WTC11 (cell line): ENCODE measurements at regions not wholly inside any gene's neighbourhood (a gene's known extent, or its start where the extent isn't known, plus 50 kb on each side); places are given as distances from the start of the nearest gene placed in this dataset.
"Not testable (repeated sequence)": the region's sequence is repeated elsewhere in the genome, so short reads cannot be mapped to it uniquely, and the experiment has no call there.

Source experiments
- ATAC-seq: fragments of 200-7000 bp; cut with Tn5 transposase; 2 replicates; pipeline ENCODE4 v1.10.0; 2021; ENCODE audit warnings: mild to moderate bottlenecking, moderate library complexity
- CTCF ChIA-PET: fragments of 300-600 bp; sonication (Branson Sonifier 250); formaldehyde crosslinking; loops from one replicate; lab custom pipeline; 2021; ENCODE audit warnings: antibody characterized with exemption; lab: Charles Lee
- POLR2A ChIA-PET: fragments of 350-600 bp; sonication (Branson Sonifier 250); formaldehyde crosslinking; loops from one replicate; lab custom pipeline; 2021; ENCODE audit warnings: antibody characterized with exemption; lab: Charles Lee
- DNase-seq: peaks from one replicate; pipeline ENCODE4 v3.0.0; 2021; ENCODE audit warnings: low spot score
- H3K27ac Mint-ChIP-seq: 2 replicates; pipeline ENCODE4 v1.8.0; 2021; ENCODE audit warnings: mixed read lengths
- H3K27me3 Mint-ChIP-seq: 2 replicates; pipeline ENCODE4 v1.8.0; 2021; ENCODE audit warnings: low read depth, mild to moderate bottlenecking, moderate library complexity, mixed read lengths
- H3K36me3 Mint-ChIP-seq: 2 replicates; pipeline ENCODE4 v1.8.0; 2021; ENCODE audit warnings: mixed read lengths
- H3K4me1 Mint-ChIP-seq: 2 replicates; pipeline ENCODE4 v1.8.0; 2022; ENCODE audit warnings: mixed read lengths
- H3K4me3 Mint-ChIP-seq: 2 replicates; pipeline ENCODE4 v1.8.0; 2021; ENCODE audit warnings: mild to moderate bottlenecking, moderate library complexity, mixed read lengths
- H3K9me3 Mint-ChIP-seq: 2 replicates; pipeline ENCODE4 v1.8.0; 2021; ENCODE audit warnings: mixed read lengths
- ETV6 ChIP-seq: sonication (generic); formaldehyde crosslinking; IDR thresholded peaks from 2 replicates; pipeline ENCODE4 v1.8.1; 2022; ENCODE audit warnings: mild to moderate bottlenecking, missing genetic modification reagents
- FOXJ3 ChIP-seq: sonication (generic); formaldehyde crosslinking; IDR thresholded peaks from 2 replicates; pipeline ENCODE4 v1.9.0; 2021; ENCODE audit warnings: missing genetic modification reagents, mild to moderate bottlenecking, borderline replicate concordance
- GABPB1 ChIP-seq: sonication (generic); formaldehyde crosslinking; IDR thresholded peaks from 2 replicates; pipeline ENCODE4 v1.8.1; 2023; ENCODE audit warnings: mild to moderate bottlenecking, missing genetic modification reagents
- GRHL2 ChIP-seq: fragments of 250-450 bp; sonication (Bioruptor Pico); IDR thresholded peaks from 2 replicates; pipeline ENCODE4 v1.8.0; 2022; ENCODE audit warnings: mild to moderate bottlenecking, moderate library complexity; ENCODE audit not compliant: insufficient replicate concordance, severe bottlenecking
- JUN ChIP-seq: sonication (generic); formaldehyde crosslinking; IDR thresholded peaks from 2 replicates; pipeline ENCODE4 v1.8.0; 2023; ENCODE audit warnings: mild to moderate bottlenecking, missing genetic modification reagents
- NFATC4 ChIP-seq: fragments of 250-450 bp; sonication (Bioruptor Pico); IDR thresholded peaks from 2 replicates; pipeline ENCODE4 v1.9.0; 2021; ENCODE audit warnings: mild to moderate bottlenecking
- OVOL2 ChIP-seq: fragments of 250-450 bp; sonication (Bioruptor Pico); IDR thresholded peaks from 2 replicates; pipeline ENCODE4 v1.9.0; 2021; ENCODE audit warnings: mild to moderate bottlenecking, borderline replicate concordance
- RORB ChIP-seq: fragments of 250-450 bp; sonication (Bioruptor Pico); IDR thresholded peaks from 2 replicates; pipeline ENCODE4 v1.9.0; 2021; ENCODE audit warnings: mild to moderate bottlenecking
- SMAD3 ChIP-seq: sonication (generic); formaldehyde crosslinking; IDR thresholded peaks from 2 replicates; pipeline ENCODE4 v1.8.0; 2022; ENCODE audit warnings: missing genetic modification reagents, mild to moderate bottlenecking, borderline replicate concordance
- TCF7 ChIP-seq: sonication (generic); formaldehyde crosslinking; IDR thresholded peaks from 2 replicates; pipeline ENCODE4 v1.8.0; 2022; ENCODE audit warnings: mild to moderate bottlenecking, low read depth, missing genetic modification reagents, moderate library complexity
- TEAD1 ChIP-seq: sonication (generic); formaldehyde crosslinking; IDR thresholded peaks from 2 replicates; pipeline ENCODE4 v1.8.0; 2022; ENCODE audit warnings: mild to moderate bottlenecking, missing genetic modification reagents
- ZBTB21 ChIP-seq: sonication (generic); formaldehyde crosslinking; IDR thresholded peaks from 2 replicates; pipeline ENCODE4 v1.8.1; 2023; ENCODE audit warnings: mild to moderate bottlenecking, missing genetic modification reagents, borderline replicate concordance
- ZNF121 ChIP-seq: sonication (generic); formaldehyde crosslinking; IDR thresholded peaks from 2 replicates; pipeline ENCODE4 v1.8.0; 2023; ENCODE audit warnings: missing genetic modification reagents
- ZNF263 ChIP-seq: sonication (generic); formaldehyde crosslinking; IDR thresholded peaks from 2 replicates; pipeline ENCODE4 v1.8.1; 2022; ENCODE audit warnings: low read depth, mild to moderate bottlenecking, moderate library complexity, missing genetic modification reagents
- TF ChIP-seq, protein P1 (sequence below): sonication (generic); formaldehyde crosslinking; IDR thresholded peaks from 2 replicates; pipeline ENCODE4 v1.8.1; 2022; ENCODE audit warnings: low read depth, missing genetic modification reagents, borderline replicate concordance
- TF ChIP-seq, protein P2 (sequence below): sonication (generic); formaldehyde crosslinking; IDR thresholded peaks from 2 replicates; pipeline ENCODE4 v1.8.1; 2022; ENCODE audit warnings: mild to moderate bottlenecking, missing genetic modification reagents, moderate library complexity, borderline replicate concordance
- TF ChIP-seq, protein P3 (sequence below): sonication (generic); formaldehyde crosslinking; IDR thresholded peaks from 2 replicates; pipeline ENCODE4 v1.8.1; 2023; ENCODE audit warnings: mild to moderate bottlenecking, missing genetic modification reagents

DNA sequence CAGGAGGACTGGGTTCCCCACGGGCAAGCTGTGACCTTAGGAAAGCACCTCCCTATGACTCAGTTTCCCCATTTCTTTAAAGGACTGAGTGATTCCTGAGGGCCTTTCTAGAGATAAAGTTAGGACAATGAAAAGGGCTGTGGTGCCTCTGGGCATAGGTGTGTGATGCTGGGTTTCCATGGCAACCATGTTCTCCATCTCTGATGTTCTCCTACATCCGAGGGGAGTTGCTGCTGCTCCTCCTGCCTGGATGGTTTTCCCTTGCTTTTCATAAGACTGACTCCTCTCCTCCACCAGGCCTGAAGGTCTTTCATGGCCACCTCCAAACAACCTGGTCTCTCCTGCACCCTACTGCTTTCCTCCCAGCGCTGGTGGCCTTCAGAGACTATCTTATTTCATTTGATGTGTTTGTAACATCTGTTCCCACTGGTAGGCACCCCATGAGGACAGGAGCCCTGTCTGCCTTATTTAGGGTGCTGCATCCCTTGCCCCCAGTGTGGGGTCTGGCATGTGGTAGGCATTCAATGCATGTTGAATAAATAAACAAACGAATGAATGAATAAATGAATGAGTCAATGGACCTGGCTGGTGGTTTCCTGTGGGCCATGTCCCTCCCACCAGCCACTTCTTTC lies 112.2 kb upstream of the HAND1 start:
- Mint-ChIP-seq H3K4me1 (no peaks in the 10 kb centered on the region), H3K27me3 (no peaks in the 10 kb centered on the region), H3K36me3 (no peaks in the 10 kb centered on the region), H3K27ac (no peak overlapping the region), H3K4me3 (no peak overlapping the region), H3K9me3 (peaks cover 2% of the 10 kb centered on the region; the same call in 1 of the 2 replicates)
- ATAC-seq (no peak), DNase-seq (no peak)
- TF ChIP-seq ETV6 (no peak), SMAD3 (CRISPR knock-in tag) (no peak), RORB (CRISPR knock-in tag) (no peak), OVOL2 (no peak), GABPB1 (CRISPR knock-in tag) (no peak), JUN (no peak)
- TF ChIP-seq, protein P1, sequence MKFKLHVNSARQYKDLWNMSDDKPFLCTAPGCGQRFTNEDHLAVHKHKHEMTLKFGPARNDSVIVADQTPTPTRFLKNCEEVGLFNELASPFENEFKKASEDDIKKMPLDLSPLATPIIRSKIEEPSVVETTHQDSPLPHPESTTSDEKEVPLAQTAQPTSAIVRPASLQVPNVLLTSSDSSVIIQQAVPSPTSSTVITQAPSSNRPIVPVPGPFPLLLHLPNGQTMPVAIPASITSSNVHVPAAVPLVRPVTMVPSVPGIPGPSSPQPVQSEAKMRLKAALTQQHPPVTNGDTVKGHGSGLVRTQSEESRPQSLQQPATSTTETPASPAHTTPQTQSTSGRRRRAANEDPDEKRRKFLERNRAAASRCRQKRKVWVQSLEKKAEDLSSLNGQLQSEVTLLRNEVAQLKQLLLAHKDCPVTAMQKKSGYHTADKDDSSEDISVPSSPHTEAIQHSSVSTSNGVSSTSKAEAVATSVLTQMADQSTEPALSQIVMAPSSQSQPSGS: no peak
- TF ChIP-seq, protein P2, sequence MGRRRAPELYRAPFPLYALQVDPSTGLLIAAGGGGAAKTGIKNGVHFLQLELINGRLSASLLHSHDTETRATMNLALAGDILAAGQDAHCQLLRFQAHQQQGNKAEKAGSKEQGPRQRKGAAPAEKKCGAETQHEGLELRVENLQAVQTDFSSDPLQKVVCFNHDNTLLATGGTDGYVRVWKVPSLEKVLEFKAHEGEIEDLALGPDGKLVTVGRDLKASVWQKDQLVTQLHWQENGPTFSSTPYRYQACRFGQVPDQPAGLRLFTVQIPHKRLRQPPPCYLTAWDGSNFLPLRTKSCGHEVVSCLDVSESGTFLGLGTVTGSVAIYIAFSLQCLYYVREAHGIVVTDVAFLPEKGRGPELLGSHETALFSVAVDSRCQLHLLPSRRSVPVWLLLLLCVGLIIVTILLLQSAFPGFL (CRISPR knock-in tag): no peak
- TF ChIP-seq, protein P3, sequence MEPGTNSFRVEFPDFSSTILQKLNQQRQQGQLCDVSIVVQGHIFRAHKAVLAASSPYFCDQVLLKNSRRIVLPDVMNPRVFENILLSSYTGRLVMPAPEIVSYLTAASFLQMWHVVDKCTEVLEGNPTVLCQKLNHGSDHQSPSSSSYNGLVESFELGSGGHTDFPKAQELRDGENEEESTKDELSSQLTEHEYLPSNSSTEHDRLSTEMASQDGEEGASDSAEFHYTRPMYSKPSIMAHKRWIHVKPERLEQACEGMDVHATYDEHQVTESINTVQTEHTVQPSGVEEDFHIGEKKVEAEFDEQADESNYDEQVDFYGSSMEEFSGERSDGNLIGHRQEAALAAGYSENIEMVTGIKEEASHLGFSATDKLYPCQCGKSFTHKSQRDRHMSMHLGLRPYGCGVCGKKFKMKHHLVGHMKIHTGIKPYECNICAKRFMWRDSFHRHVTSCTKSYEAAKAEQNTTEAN (CRISPR knock-in tag): no peak
- ChIA-PET CTCF (interaction anchor here (0.6 kb wide), 1 partner anchor 168 kb away, joined by 4 read pairs; no protein-coding TSS in a partner anchor), POLR2A (no interaction called here)

DNA sequence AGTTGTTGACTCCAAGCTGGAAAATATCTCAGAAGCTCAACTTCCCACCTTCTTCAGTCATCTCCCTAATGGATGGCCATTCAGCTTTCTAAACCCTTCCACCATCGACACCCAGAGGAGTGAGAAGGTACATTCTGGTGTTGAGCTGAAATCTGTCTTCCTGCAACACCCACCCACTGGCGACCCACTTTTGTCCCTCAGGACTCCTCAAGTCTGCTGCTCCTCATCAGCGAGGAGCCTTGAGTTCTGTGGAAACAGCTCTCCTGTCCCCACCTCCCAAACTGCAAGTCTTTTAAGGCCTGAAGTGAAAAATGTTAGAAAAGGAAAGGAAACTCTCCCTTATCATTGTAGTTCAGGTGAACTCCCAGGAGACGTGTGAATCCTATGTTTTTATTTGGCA lies 111.5 kb upstream of the HAND1 start:
- Mint-ChIP-seq H3K27me3 (peaks cover 3% of the 10 kb centered on the region; the same call in 1 of the 2 replicates), H3K27ac (no peak overlapping the region), H3K36me3 (no peaks in the 10 kb centered on the region), H3K9me3 (no peaks in the 10 kb centered on the region), H3K4me1 (no peaks in the 10 kb centered on the region), H3K4me3 (no peak overlapping the region)
- ATAC-seq (no peak), DNase-seq (no peak)
- ChIA-PET POLR2A (no interaction called here), CTCF (no interaction called here)
- TF ChIP-seq TEAD1 (CRISPR knock-in tag) (no peak), ZNF263 (CRISPR knock-in tag) (no peak), NFATC4 (CRISPR knock-in tag) (no peak), OVOL2 (no peak), ZNF121 (CRISPR knock-in tag) (no peak), FOXJ3 (CRISPR knock-in tag) (no peak), TCF7 (CRISPR knock-in tag) (no peak), GRHL2 (CRISPR knock-in tag) (no peak), ZBTB21 (no peak)

DNA sequence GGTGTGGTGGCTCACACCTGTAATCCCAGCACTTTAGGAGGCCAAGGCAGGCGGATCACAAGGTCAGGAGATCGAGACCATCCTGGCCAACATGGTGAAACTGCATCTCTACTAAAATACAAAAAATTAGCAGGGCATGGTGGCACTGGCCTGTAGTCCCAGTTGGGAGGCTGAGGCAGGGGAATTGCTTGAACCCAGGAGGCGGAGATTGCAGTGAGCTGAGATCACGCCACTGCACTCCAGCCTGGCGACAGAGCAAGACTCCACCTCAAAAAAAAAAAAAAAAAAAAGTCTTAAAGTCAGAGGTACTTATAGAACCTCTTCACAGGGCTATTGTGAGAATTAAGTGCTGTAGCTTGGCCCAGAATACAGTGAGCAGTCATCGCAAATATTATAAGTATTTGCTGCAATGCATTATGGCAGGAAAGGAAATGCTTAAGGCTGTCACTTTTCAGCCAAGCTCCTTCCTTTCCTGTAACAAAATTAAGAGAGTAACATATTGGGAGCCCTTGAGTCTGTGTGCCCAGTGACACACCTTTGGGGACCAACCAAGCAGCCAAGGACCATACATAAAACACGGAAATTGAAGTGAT lies 110.9 kb upstream of the HAND1 start:
- H3K4me1 Mint-ChIP-seq, DNase-seq, H3K27ac Mint-ChIP-seq, CTCF ChIA-PET, H3K36me3 Mint-ChIP-seq, H3K4me3 Mint-ChIP-seq, H3K9me3 Mint-ChIP-seq, H3K27me3 Mint-ChIP-seq, ATAC-seq: not testable (repeated sequence)
- POLR2A ChIA-PET: interaction anchor here (0.5 kb wide), 1 partner anchor 126 kb away, joined by 3 read pairs; no protein-coding TSS in a partner anchor
